ENCODE measurements at regions not wholly inside any gene's neighbourhood (a gene's known extent, or its start where the extent isn't known, plus 50 kb on each side); places are given as distances from the start of the nearest gene placed in this dataset.

- no peak for DNase-seq (ENCODE audit: low read depth)
These were observed 457.0 kb upstream of the HNRNPA3 start for GRCh38 chr2:176755537-176756135.

- no peak for DNase-seq (ENCODE audit: low read depth)
These were observed 454.2 kb upstream of the HNRNPA3 start for GRCh38 chr2:176758426-176758825.

- no peak for DNase-seq (ENCODE audit: low read depth)
These were observed 452.2 kb upstream of the HNRNPA3 start for GRCh38 chr2:176760439-176760838.

GRCh38 chr2:176763130-176763529 is 449.5 kb upstream of the HNRNPA3 start:
- no peak for DNase-seq (ENCODE audit: low read depth)

GRCh38 chr2:176763851-176764404 is 448.7 kb upstream of the HNRNPA3 start:
- no peak for DNase-seq (ENCODE audit: low read depth)

- DNase-seq (ENCODE audit: low read depth) = no peak
These were observed 447.7 kb upstream of the HNRNPA3 start for GRCh38 chr2:176764921-176765320.

- no peak for DNase-seq (ENCODE audit: low read depth)
These were observed 446.6 kb upstream of the HNRNPA3 start for GRCh38 chr2:176766005-176766404.

- peak; percentile 5 for DNase-seq (ENCODE audit: low read depth)
These were observed 444.4 kb upstream of the HNRNPA3 start for GRCh38 chr2:176768185-176768584.

GRCh38 chr2:176769021-176769420 is 443.6 kb upstream of the HNRNPA3 start:
- no peak for DNase-seq (ENCODE audit: low read depth)

GRCh38 chr2:176769499-176770370 is 442.9 kb upstream of the HNRNPA3 start:
- no peak for DNase-seq (ENCODE audit: low read depth)

- no peak for DNase-seq (ENCODE audit: low read depth)
These were observed 439.8 kb upstream of the HNRNPA3 start for GRCh38 chr2:176772816-176773215.

GRCh38 chr2:176774766-176775451 is 437.7 kb upstream of the HNRNPA3 start:
- DNase-seq (ENCODE audit: low read depth) = no peak

GRCh38 chr2:176777262-176777661 is 435.3 kb upstream of the HNRNPA3 start:
- no peak for DNase-seq (ENCODE audit: low read depth)

GRCh38 chr2:176779917-176780316 is 432.7 kb upstream of the HNRNPA3 start:
- no peak for DNase-seq (ENCODE audit: low read depth)

- DNase-seq (ENCODE audit: low read depth) = no peak
These were observed 432.2 kb upstream of the HNRNPA3 start for GRCh38 chr2:176780348-176780747.

- DNase-seq (ENCODE audit: low read depth) = no peak
These were observed 430.9 kb upstream of the HNRNPA3 start for GRCh38 chr2:176781570-176782217.

- DNase-seq (ENCODE audit: low read depth) = no peak
These were observed 427.9 kb upstream of the HNRNPA3 start for GRCh38 chr2:176784633-176785200.

- DNase-seq (ENCODE audit: low read depth) = no peak
These were observed 422.8 kb upstream of the HNRNPA3 start for GRCh38 chr2:176789751-176790150.

- DNase-seq (ENCODE audit: low read depth) = no peak
These were observed 422.1 kb upstream of the HNRNPA3 start for GRCh38 chr2:176790468-176790867.

GRCh38 chr2:176793792-176794191 is 418.8 kb upstream of the HNRNPA3 start:
- DNase-seq (ENCODE audit: low read depth) = no peak

- no peak for DNase-seq (ENCODE audit: low read depth)
These were observed 418.2 kb upstream of the HNRNPA3 start for GRCh38 chr2:176794392-176794791.
